ENCODE measurements at regions not wholly inside any gene's neighbourhood (a gene's known extent, or its start where the extent isn't known, plus 50 kb on each side); places are given as distances from the start of the nearest gene placed in this dataset.

GRCh38 chr3:73765878-73766545, 141.3 kb upstream of the PDZRN3 start:
- DNase-seq (ENCODE audit: low read depth, low spot score): no peak

GRCh38 chr3:73762855-73763254, 138.1 kb upstream of the PDZRN3 start:
- DNase-seq (ENCODE audit: low read depth, low spot score): no peak

- no peak for DNase-seq (ENCODE audit: low read depth, low spot score)
These were observed 134.6 kb upstream of the PDZRN3 start for GRCh38 chr3:73759297-73759711.

- no peak for DNase-seq (ENCODE audit: low read depth, low spot score)
These were observed 132.8 kb upstream of the PDZRN3 start for GRCh38 chr3:73757536-73757935.

- no peak for DNase-seq (ENCODE audit: low read depth, low spot score)
These were observed 129.2 kb upstream of the PDZRN3 start for GRCh38 chr3:73753985-73754384.

- DNase-seq (ENCODE audit: low read depth, low spot score): no peak
These were observed 127.6 kb upstream of the PDZRN3 start for GRCh38 chr3:73752338-73752737.

- no peak for DNase-seq (ENCODE audit: low read depth, low spot score)
These were observed 121.9 kb upstream of the PDZRN3 start for GRCh38 chr3:73746623-73747022.

GRCh38 chr3:73745526-73746191, 120.9 kb upstream of the PDZRN3 start:
- no peak for DNase-seq (ENCODE audit: low read depth, low spot score)

- no peak for DNase-seq (ENCODE audit: low read depth, low spot score)
These were observed 118.8 kb upstream of the PDZRN3 start for GRCh38 chr3:73743551-73743950.

- DNase-seq (ENCODE audit: low read depth, low spot score): no peak
These were observed 115.2 kb upstream of the PDZRN3 start for GRCh38 chr3:73739791-73740453.

GRCh38 chr3:73738711-73739110, 114.0 kb upstream of the PDZRN3 start:
- no peak for DNase-seq (ENCODE audit: low read depth, low spot score)

GRCh38 chr3:73734211-73735089, 109.7 kb upstream of the PDZRN3 start:
- no peak for DNase-seq (ENCODE audit: low read depth, low spot score)

GRCh38 chr3:73733746-73734145, 109.0 kb upstream of the PDZRN3 start:
- DNase-seq (ENCODE audit: low read depth, low spot score): no peak

GRCh38 chr3:73729969-73730440, 105.3 kb upstream of the PDZRN3 start:
- DNase-seq (ENCODE audit: low read depth, low spot score): no peak

GRCh38 chr3:73727854-73728253, 103.1 kb upstream of the PDZRN3 start:
- no peak for DNase-seq (ENCODE audit: low read depth, low spot score)

GRCh38 chr3:73727117-73727821, 102.5 kb upstream of the PDZRN3 start:
- DNase-seq (ENCODE audit: low read depth, low spot score): no peak

GRCh38 chr3:73723596-73723995, 98.9 kb upstream of the PDZRN3 start:
- DNase-seq (ENCODE audit: low read depth, low spot score): no peak

GRCh38 chr3:73719861-73720260, 95.1 kb upstream of the PDZRN3 start:
- DNase-seq (ENCODE audit: low read depth, low spot score): no peak

GRCh38 chr3:73719413-73719851, 94.7 kb upstream of the PDZRN3 start:
- no peak for DNase-seq (ENCODE audit: low read depth, low spot score)

- DNase-seq (ENCODE audit: low read depth, low spot score): no peak
These were observed 93.8 kb upstream of the PDZRN3 start for GRCh38 chr3:73718326-73719110.

Measured in pulmonary artery endothelial cell (primary cell).